ENCODE measurements at regions not wholly inside any gene's neighbourhood (a gene's known extent, or its start where the extent isn't known, plus 50 kb on each side); places are given as distances from the start of the nearest gene placed in this dataset.
A peak's percentile ranks its signal among the peaks of the same experiment; 100 is the strongest.

DNA sequence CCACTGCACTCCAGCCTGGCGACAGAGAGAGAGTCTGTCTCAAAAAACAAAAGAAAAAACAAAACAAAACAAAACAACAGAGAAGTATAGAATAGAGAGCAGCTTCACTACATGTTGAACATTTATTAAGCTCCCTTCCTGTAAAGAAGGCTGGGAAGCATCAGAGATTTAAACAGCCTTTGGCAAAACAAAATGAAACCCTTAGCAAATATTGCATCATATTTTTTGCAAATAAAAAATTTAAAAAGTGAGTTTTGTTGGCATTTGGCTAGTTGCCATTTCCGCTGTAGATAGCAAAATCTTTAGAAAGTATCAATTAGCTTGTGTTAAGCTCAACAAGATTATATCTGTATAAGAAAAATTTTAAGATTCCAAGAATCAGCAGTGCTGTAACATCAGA lies 151.2 kb downstream of the SERPINI1 start:
- TF ChIP-seq, protein P1, sequence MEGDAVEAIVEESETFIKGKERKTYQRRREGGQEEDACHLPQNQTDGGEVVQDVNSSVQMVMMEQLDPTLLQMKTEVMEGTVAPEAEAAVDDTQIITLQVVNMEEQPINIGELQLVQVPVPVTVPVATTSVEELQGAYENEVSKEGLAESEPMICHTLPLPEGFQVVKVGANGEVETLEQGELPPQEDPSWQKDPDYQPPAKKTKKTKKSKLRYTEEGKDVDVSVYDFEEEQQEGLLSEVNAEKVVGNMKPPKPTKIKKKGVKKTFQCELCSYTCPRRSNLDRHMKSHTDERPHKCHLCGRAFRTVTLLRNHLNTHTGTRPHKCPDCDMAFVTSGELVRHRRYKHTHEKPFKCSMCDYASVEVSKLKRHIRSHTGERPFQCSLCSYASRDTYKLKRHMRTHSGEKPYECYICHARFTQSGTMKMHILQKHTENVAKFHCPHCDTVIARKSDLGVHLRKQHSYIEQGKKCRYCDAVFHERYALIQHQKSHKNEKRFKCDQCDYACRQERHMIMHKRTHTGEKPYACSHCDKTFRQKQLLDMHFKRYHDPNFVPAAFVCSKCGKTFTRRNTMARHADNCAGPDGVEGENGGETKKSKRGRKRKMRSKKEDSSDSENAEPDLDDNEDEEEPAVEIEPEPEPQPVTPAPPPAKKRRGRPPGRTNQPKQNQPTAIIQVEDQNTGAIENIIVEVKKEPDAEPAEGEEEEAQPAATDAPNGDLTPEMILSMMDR (IDR thresholded peaks at IDR 0.05; ENCODE audit: low read depth, low read length): no peak
- DNase-seq (ENCODE audit: low read depth in 2 of 2): peak in 1 of 2 donors; percentile 5
- H3K4me3 ChIP-seq (replicated peaks in 1 of 2; ENCODE audit: low read depth in 2 of 2, low read length in 2 of 2): no peak overlapping the region

DNA sequence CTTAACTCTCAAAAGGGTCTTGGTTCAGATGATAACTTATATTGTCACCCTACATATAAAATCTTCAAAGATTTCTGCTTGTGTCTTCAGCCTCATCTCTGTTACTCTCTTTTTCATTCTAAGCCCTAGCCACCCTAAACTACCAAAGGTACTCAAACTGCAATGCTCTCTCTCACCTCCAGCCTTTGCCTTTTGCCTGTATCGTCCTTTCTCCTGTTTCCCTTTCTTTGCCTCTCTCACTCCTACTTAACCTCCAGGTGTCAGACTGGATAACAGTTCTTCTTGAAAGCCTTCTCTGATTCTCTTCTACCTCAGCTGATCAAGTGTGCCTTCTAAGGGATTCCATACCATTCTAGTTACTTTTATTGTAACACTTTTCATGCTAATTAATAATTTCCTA lies 149.8 kb downstream of the SERPINI1 start:
- no peak overlapping the region for H3K4me3 ChIP-seq (replicated peaks in 1 of 2; ENCODE audit: low read depth in 2 of 2, low read length in 2 of 2)
- no peak for DNase-seq (ENCODE audit: low read depth in 2 of 2)
- TF ChIP-seq, protein P1 (IDR thresholded peaks at IDR 0.05; ENCODE audit: low read depth, low read length): no peak

DNA sequence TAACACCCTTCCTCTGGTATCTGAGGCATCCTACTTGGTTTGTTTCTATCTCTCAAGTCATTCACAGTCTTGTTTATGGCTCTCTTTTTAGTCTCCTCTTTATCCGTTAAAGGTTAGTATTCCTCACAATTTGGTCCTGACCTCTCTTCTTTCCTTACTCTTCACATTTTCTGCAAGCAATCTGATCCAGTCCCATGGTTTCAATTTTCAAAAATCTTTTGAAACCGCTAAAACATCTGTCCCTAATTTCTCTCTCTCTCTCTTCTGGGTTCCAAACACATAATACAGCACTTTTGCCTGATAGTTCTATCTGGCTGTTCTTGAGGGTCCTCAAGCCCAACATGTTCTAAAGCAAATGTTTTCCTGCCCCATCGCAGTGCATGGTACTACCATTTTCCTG lies 149.0 kb downstream of the SERPINI1 start:
- no peak overlapping the region for H3K4me3 ChIP-seq (replicated peaks in 1 of 2; ENCODE audit: low read depth in 2 of 2, low read length in 2 of 2)
- no peak for DNase-seq (ENCODE audit: low read depth in 2 of 2)
- TF ChIP-seq, protein P1 (IDR thresholded peaks at IDR 0.05; ENCODE audit: low read depth, low read length): no peak

DNA sequence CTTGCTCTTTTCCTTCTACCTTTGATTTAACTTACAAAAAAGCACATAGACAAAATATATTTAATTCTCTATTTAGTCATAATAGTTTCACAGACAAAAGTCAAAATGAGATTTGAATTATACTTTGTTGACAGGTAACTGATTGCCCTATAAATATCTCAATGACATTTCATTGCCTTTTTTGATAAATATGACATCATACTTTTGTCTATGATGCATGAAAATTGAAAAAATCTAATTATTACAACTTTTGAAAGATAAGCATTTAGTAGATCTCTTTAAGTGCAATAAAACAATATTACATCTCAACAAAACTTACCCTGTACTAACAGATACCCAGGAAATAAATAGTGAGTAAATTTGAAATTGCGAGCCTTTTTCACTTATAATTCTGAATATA lies 147.9 kb downstream of the SERPINI1 start:
- no peak overlapping the region for H3K4me3 ChIP-seq (replicated peaks in 1 of 2; ENCODE audit: low read depth in 2 of 2, low read length in 2 of 2)
- no peak for DNase-seq (ENCODE audit: low read depth in 2 of 2)
- TF ChIP-seq, protein P1 (IDR thresholded peaks at IDR 0.05; ENCODE audit: low read depth, low read length): no peak

DNA sequence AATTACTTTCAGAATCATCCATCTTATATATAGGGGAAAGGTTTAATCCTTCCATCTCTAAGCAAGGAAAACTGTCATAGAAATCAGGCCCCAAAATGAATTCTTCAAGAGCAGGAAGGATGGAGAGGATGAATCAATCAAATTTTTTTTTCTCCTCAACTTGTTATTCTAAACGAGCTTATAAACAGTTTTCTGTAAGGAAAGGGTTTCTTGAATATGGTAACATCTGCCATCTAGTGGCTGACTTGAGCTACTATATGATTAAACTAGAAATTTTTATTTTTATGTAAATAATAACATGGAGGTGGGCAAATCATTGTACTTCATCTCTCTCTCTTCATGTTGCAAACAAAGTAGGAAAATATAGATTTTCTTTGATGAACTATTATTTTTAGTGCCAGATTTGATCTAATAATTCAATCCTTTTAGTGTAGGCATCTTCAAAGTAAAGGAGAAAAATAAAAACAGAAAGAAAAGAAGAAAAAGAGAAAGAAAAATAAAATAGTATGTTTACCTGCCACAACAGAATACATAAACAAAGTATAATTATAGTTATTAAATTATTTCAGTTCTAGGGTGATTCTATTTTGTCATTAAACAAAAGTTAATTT lies 146.6 kb downstream of the SERPINI1 start:
- DNase-seq (ENCODE audit: low read depth in 2 of 2): peak; percentile 73 to 74
- TF ChIP-seq, protein P1 (IDR thresholded peaks at IDR 0.05; ENCODE audit: low read depth, low read length): peak; percentile 53
- no peak overlapping the region for H3K4me3 ChIP-seq (replicated peaks in 1 of 2; ENCODE audit: low read depth in 2 of 2, low read length in 2 of 2)

DNA sequence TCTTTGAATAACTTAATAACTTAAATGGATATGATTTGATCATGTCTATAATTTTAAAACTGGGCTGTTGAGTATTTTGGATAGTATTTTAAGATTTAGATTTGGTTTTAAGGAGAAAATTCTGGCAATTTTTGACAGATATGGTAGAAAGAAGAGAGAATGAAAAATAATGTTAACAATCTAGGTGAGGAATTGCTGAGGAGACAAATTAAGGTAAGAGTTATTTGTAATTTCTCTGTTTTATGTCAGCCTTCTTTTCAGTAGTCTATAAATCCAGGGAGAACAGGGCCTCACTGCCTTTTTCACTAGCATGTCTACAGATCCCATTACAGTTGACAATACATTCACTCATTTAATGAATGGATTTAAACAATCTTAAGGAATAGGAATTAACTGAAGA lies 144.7 kb downstream of the SERPINI1 start:
- TF ChIP-seq, protein P1 (IDR thresholded peaks at IDR 0.05; ENCODE audit: low read depth, low read length): no peak
- no peak overlapping the region for H3K4me3 ChIP-seq (replicated peaks in 1 of 2; ENCODE audit: low read depth in 2 of 2, low read length in 2 of 2)
- no peak for DNase-seq (ENCODE audit: low read depth in 2 of 2)
